ENCODE measurements at regions not wholly inside any gene's neighbourhood (a gene's known extent, or its start where the extent isn't known, plus 50 kb on each side); places are given as distances from the start of the nearest gene placed in this dataset.
"Not testable (repeated sequence)": the region's sequence is repeated elsewhere in the genome, so short reads cannot be mapped to it uniquely, and the experiment has no call there.

- intact Hi-C loops (cut with DNase I) = no loop called here
- Histone ChIP-seq H3K4me3 (no peak overlapping the region), H3K27me3 (no peaks in the 10 kb centered on the region), H3K27ac (peak overlapping the region in 2 of 4 donors; percentile 15 to 27), H3K9me3 (no peaks in the 10 kb centered on the region), H3K36me3 (no peaks in the 10 kb centered on the region), H3K4me1 (no peaks in the 10 kb centered on the region)
- whole genome bisulfite sequencing, 2 donors = 68 to 80% methylated on average over 1 of the region's 1 CpG
- DNase-seq = no peak
- TF ChIP-seq POLR2AphosphoS5 (IDR thresholded peaks at IDR 0.05) = peak in 2 of 4 donors; percentile 31 to 64
- no peak for TF ChIP-seq POLR2A (IDR thresholded peaks at IDR 0.05)
These were observed 502.3 kb downstream of the PID1 start for GRCh38 chr2:228768818-228769217.

DNA sequence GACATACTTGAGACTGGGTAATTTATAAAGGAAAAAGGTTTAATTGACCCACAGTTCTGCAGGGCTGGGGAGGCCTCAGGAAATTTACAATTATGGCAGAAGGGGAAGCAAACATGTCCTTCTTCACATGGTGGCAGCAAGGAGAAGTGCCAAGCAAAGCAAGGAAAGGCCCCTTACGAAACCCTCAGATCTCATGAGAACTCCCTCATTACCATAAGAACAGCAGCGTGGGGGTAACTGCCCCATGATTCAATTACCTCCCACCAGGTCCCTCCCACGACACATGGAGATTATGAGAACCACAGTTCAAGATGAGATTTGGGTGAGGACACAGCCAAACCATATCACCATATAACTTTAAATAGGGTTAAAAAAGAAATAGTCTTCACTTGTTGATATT lies 502.9 kb downstream of the PID1 start:
- WGBS, 2 donors = 63 to 65% methylated on average over 3 of the region's 3 CpGs
- intact Hi-C loops (cut with DNase I); H3K36me3 ChIP-seq; DNase-seq; H3K9me3 ChIP-seq; H3K27me3 ChIP-seq; H3K4me1 ChIP-seq; H3K4me3 ChIP-seq: not testable (repeated sequence)
- H3K27ac ChIP-seq = peak overlapping the region in 2 of 4 donors; percentile 15 to 27

GRCh38 chr2:228767196-228767595 lies 503.9 kb downstream of the PID1 start:
- H3K4me3 ChIP-seq = no peak overlapping the region
- no peaks in the 10 kb centered on the region for H3K36me3 ChIP-seq
- H3K27me3 ChIP-seq = no peaks in the 10 kb centered on the region
- intact Hi-C loops (cut with DNase I) = no loop called here
- WGBS, 2 donors = 89% methylated on average over 2 of the region's 2 CpGs
- TF ChIP-seq, protein P1, sequence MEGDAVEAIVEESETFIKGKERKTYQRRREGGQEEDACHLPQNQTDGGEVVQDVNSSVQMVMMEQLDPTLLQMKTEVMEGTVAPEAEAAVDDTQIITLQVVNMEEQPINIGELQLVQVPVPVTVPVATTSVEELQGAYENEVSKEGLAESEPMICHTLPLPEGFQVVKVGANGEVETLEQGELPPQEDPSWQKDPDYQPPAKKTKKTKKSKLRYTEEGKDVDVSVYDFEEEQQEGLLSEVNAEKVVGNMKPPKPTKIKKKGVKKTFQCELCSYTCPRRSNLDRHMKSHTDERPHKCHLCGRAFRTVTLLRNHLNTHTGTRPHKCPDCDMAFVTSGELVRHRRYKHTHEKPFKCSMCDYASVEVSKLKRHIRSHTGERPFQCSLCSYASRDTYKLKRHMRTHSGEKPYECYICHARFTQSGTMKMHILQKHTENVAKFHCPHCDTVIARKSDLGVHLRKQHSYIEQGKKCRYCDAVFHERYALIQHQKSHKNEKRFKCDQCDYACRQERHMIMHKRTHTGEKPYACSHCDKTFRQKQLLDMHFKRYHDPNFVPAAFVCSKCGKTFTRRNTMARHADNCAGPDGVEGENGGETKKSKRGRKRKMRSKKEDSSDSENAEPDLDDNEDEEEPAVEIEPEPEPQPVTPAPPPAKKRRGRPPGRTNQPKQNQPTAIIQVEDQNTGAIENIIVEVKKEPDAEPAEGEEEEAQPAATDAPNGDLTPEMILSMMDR (IDR thresholded peaks at IDR 0.05) = no peak
- TF ChIP-seq EP300 (IDR thresholded peaks at IDR 0.05) = no peak
- TF ChIP-seq POLR2AphosphoS5 (IDR thresholded peaks at IDR 0.05) = no peak
- no peak for TF ChIP-seq POLR2A (IDR thresholded peaks at IDR 0.05)
- H3K4me1 ChIP-seq = no peaks in the 10 kb centered on the region
- DNase-seq = no peak
- no peak overlapping the region for H3K27ac ChIP-seq
- H3K9me3 ChIP-seq = no peaks in the 10 kb centered on the region

DNA sequence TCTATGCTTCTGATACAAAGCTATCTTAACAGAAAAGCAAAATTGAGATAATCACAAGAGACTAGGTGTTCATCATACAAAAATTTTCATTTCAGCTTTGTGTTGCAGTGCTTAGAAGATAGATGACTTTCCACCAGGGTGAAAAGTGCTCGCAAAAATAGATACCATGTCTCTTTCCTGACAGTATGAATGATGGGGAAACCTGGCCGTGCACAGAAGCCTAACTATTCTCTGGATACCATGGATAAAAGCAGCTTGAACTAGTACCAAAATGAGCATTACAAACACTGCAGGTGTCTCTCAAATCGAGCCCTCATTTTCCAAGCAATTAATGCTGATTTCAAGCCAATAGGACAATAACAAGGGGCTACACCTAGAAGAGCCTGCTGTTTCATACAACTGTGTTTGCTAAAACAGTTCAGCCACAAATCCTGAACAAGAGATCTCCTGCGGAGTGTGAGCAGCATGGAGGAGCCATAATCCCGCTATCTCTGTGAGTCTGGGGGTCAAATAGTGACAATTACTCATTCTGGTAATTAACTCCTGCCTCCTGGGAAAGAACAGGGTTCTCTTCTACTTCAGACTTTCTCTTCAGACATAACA lies 507.6 kb downstream of the PID1 start:
- no peaks in the 10 kb centered on the region for H3K27me3 ChIP-seq
- H3K4me3 ChIP-seq = no peak overlapping the region
- TF ChIP-seq, protein P1 (IDR thresholded peaks at IDR 0.05) = no peak
- TF ChIP-seq POLR2AphosphoS5 (IDR thresholded peaks at IDR 0.05) (no peak), POLR2A (IDR thresholded peaks at IDR 0.05) (no peak), EP300 (IDR thresholded peaks at IDR 0.05) (no peak)
- no peak overlapping the region for H3K27ac ChIP-seq
- no peaks in the 10 kb centered on the region for H3K36me3 ChIP-seq
- no peaks in the 10 kb centered on the region for H3K4me1 ChIP-seq
- WGBS, 2 donors = 73 to 75% methylated on average over 5 of the region's 5 CpGs
- no peak for DNase-seq
- H3K9me3 ChIP-seq = no peaks in the 10 kb centered on the region
- intact Hi-C loops (cut with DNase I) = no loop called here

GRCh38 chr2:228762565-228762964 lies 508.5 kb downstream of the PID1 start:
- no peak for DNase-seq
- Histone ChIP-seq H3K27me3 (no peaks in the 10 kb centered on the region), H3K27ac (no peak overlapping the region), H3K36me3 (no peaks in the 10 kb centered on the region), H3K9me3 (no peaks in the 10 kb centered on the region), H3K4me3 (no peak overlapping the region), H3K4me1 (no peaks in the 10 kb centered on the region)
- no peak for TF ChIP-seq POLR2A (IDR thresholded peaks at IDR 0.05)
- no peak for TF ChIP-seq EP300 (IDR thresholded peaks at IDR 0.05)
- no peak for TF ChIP-seq POLR2AphosphoS5 (IDR thresholded peaks at IDR 0.05)
- TF ChIP-seq, protein P1 (IDR thresholded peaks at IDR 0.05) = no peak
- intact Hi-C loops (cut with DNase I) = no loop called here
- WGBS, 2 donors = 85 to 90% methylated on average over 2 of the region's 2 CpGs

GRCh38 chr2:228755661-228756060 lies 515.4 kb downstream of the PID1 start:
- H3K36me3 ChIP-seq; H3K4me1 ChIP-seq; H3K9me3 ChIP-seq; DNase-seq; H3K27me3 ChIP-seq; intact Hi-C loops (cut with DNase I); H3K27ac ChIP-seq; H3K4me3 ChIP-seq: not testable (repeated sequence)
- WGBS, 2 donors = 94 to 97% methylated on average over 25 of the region's 25 CpGs

Measured in sigmoid colon (tissue), 6 donors.